ENCODE measurements at regions not wholly inside any gene's neighbourhood (a gene's known extent, or its start where the extent isn't known, plus 50 kb on each side); places are given as distances from the start of the nearest gene placed in this dataset.

- H3K4me2 ChIP-seq: no peak overlapping the region
- no peak overlapping the region for H3K27ac ChIP-seq
- TF ChIP-seq EZH2phosphoT487 (IDR thresholded peaks at IDR 0.05; ENCODE audit: low read depth, severe bottlenecking, unreplicated experiment) (no peak), CTCF (IDR thresholded peaks at IDR 0.05; ENCODE audit: poor library complexity) (no peak), EZH2 (IDR thresholded peaks at IDR 0.05; ENCODE audit: borderline replicate concordance) (no peak)
- H3K9me3 ChIP-seq (ENCODE audit: low read depth): no peaks in the 10 kb centered on the region
- no peak overlapping the region for H2AFZ ChIP-seq
- H4K20me1 ChIP-seq (ENCODE audit: insufficient read depth, poor library complexity, severe bottlenecking): no peaks in the 10 kb centered on the region
- H3K4me1 ChIP-seq (ENCODE audit: insufficient read depth): no peaks in the 10 kb centered on the region
- H3K36me3 ChIP-seq (replicated peaks; ENCODE audit: insufficient read depth, low read depth): no peaks in the 10 kb centered on the region
- no peak for DNase-seq (ENCODE audit: low spot score)
- no peaks in the 10 kb centered on the region for H3K27me3 ChIP-seq
- WGBS (ENCODE audit: low lambda C conversion rate, missing lambda C conversion rate): 66% methylated on average over 3 of the region's 3 CpGs
- H3K79me2 ChIP-seq: no peaks in the 10 kb centered on the region
- no peak overlapping the region for H3K4me3 ChIP-seq
- H3K9me2 ChIP-seq (replicated peaks; ENCODE audit: insufficient read depth): no peaks in the 10 kb centered on the region
Observed at GRCh38 chr7:84513061-84513460, 318.5 kb upstream of the SEMA3A start.

GRCh38 chr7:84512055-84512454 lies 317.5 kb upstream of the SEMA3A start:
- Histone ChIP-seq H3K9me2 (replicated peaks; ENCODE audit: insufficient read depth) (no peaks in the 10 kb centered on the region), H3K4me3 (no peak overlapping the region), H3K27ac (no peak overlapping the region), H3K79me2 (no peaks in the 10 kb centered on the region), H2AFZ (no peak overlapping the region), H3K4me1 (ENCODE audit: insufficient read depth) (no peaks in the 10 kb centered on the region), H3K9me3 (ENCODE audit: low read depth) (no peaks in the 10 kb centered on the region), H4K20me1 (ENCODE audit: insufficient read depth, poor library complexity, severe bottlenecking) (no peaks in the 10 kb centered on the region), H3K36me3 (replicated peaks; ENCODE audit: insufficient read depth, low read depth) (no peaks in the 10 kb centered on the region), H3K27me3 (no peaks in the 10 kb centered on the region), H3K4me2 (no peak overlapping the region)
- WGBS (ENCODE audit: low lambda C conversion rate, missing lambda C conversion rate): 94% methylated on average over 1 of the region's 1 CpG
- TF ChIP-seq EZH2 (IDR thresholded peaks at IDR 0.05; ENCODE audit: borderline replicate concordance) (no peak), EZH2phosphoT487 (IDR thresholded peaks at IDR 0.05; ENCODE audit: low read depth, severe bottlenecking, unreplicated experiment) (no peak), CTCF (IDR thresholded peaks at IDR 0.05; ENCODE audit: poor library complexity) (no peak)
- no peak for DNase-seq (ENCODE audit: low spot score)

DNA sequence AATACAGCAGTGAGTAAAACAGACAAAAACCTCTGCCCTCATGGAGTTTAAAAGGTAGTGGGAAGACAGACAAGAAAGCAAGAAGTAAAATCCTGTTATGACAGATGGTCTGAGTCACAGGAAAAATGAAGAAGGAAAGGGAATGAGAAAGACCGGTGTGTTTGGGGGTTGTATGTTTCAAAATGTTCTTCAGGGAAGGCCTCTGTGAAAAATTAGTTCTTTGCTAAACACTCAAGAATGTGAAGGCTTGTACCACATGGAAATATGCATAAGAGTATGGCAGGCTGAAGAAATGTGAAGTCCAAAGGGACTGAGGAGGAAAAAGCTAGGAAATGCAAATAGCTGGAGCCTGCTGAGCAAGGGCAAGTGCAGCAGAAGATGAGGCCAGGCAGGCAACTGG lies 315.9 kb upstream of the SEMA3A start:
- DNase-seq (ENCODE audit: low spot score): no peak
- Histone ChIP-seq H3K27me3 (no peaks in the 10 kb centered on the region), H3K4me1 (ENCODE audit: insufficient read depth) (no peaks in the 10 kb centered on the region), H3K4me3 (no peak overlapping the region), H2AFZ (no peak overlapping the region), H3K27ac (peak overlapping the region; percentile 42), H3K9me2 (replicated peaks; ENCODE audit: insufficient read depth) (no peaks in the 10 kb centered on the region), H3K79me2 (no peaks in the 10 kb centered on the region), H3K4me2 (no peak overlapping the region), H3K36me3 (replicated peaks; ENCODE audit: insufficient read depth, low read depth) (no peaks in the 10 kb centered on the region), H4K20me1 (ENCODE audit: insufficient read depth, poor library complexity, severe bottlenecking) (no peaks in the 10 kb centered on the region), H3K9me3 (ENCODE audit: low read depth) (no peaks in the 10 kb centered on the region)
- 82% methylated on average over 1 of the region's 1 CpG for WGBS (ENCODE audit: low lambda C conversion rate, missing lambda C conversion rate)
- TF ChIP-seq CTCF (IDR thresholded peaks at IDR 0.05; ENCODE audit: poor library complexity): no peak
- no peak for TF ChIP-seq EZH2 (IDR thresholded peaks at IDR 0.05; ENCODE audit: borderline replicate concordance)
- TF ChIP-seq EZH2phosphoT487 (IDR thresholded peaks at IDR 0.05; ENCODE audit: low read depth, severe bottlenecking, unreplicated experiment): no peak

DNA sequence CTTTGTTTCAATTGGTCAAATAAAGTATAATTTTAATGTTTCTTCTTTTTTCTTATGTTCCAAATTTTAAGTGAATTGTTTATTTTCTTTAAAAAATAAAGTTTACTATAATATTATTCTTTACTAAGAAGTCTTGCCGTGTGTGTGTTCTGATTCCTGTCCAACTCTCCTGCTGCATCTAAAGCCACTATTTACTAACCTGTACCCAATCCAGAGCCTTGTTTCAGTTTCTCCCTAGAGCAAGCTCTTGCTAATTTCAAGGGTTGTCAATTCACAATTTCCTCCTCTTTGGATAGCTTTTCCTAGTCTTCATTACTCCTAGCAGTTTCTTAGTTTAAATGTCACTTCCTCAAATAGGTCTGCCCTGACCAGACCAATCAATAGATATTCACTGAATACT lies 314.9 kb upstream of the SEMA3A start:
- Histone ChIP-seq H3K4me3 (no peak overlapping the region), H3K9me3 (ENCODE audit: low read depth) (no peaks in the 10 kb centered on the region), H3K4me2 (no peak overlapping the region), H2AFZ (no peak overlapping the region), H3K36me3 (replicated peaks; ENCODE audit: insufficient read depth, low read depth) (no peaks in the 10 kb centered on the region), H3K4me1 (ENCODE audit: insufficient read depth) (no peaks in the 10 kb centered on the region), H3K79me2 (no peaks in the 10 kb centered on the region), H3K27me3 (no peaks in the 10 kb centered on the region), H3K27ac (no peak overlapping the region), H4K20me1 (ENCODE audit: insufficient read depth, poor library complexity, severe bottlenecking) (no peaks in the 10 kb centered on the region), H3K9me2 (replicated peaks; ENCODE audit: insufficient read depth) (no peaks in the 10 kb centered on the region)
- WGBS (ENCODE audit: low lambda C conversion rate, missing lambda C conversion rate): 81% methylated on average over 1 of the region's 1 CpG
- DNase-seq (ENCODE audit: low spot score): no peak
- TF ChIP-seq EZH2 (IDR thresholded peaks at IDR 0.05; ENCODE audit: borderline replicate concordance): no peak
- TF ChIP-seq CTCF (IDR thresholded peaks at IDR 0.05; ENCODE audit: poor library complexity): no peak
- TF ChIP-seq EZH2phosphoT487 (IDR thresholded peaks at IDR 0.05; ENCODE audit: low read depth, severe bottlenecking, unreplicated experiment): no peak
